ENCODE measurements at regions not wholly inside any gene's neighbourhood (a gene's known extent, or its start where the extent isn't known, plus 50 kb on each side); places are given as distances from the start of the nearest gene placed in this dataset.

GRCh38 chr1:79839882-79840281, 833.4 kb upstream of the ADGRL4 start:
- no peak for TF ChIP-seq CTCF (IDR thresholded peaks at IDR 0.05; ENCODE audit: low read length)
- no peak for TF ChIP-seq EZH2 (IDR thresholded peaks at IDR 0.05; ENCODE audit: borderline replicate concordance, low read length)
